Skeletal muscle tissue (tissue), 3 donors: ENCODE measurements at regions not wholly inside any gene's neighbourhood (a gene's known extent, or its start where the extent isn't known, plus 50 kb on each side); places are given as distances from the start of the nearest gene placed in this dataset.
"Not testable (repeated sequence)": the region's sequence is repeated elsewhere in the genome, so short reads cannot be mapped to it uniquely, and the experiment has no call there.

Source experiments
- H3K27ac ChIP-seq: one replicate; pipeline ENCODE4 v1.7.0; 2013; ENCODE audit warnings: mild to moderate bottlenecking, low read depth, low read length, inconsistent platforms
- H3K27me3 ChIP-seq, 3 donors: one replicate each; pipeline ENCODE4 v1.7.0; 2013; ENCODE audit warnings: low read length in 3 of 3; ENCODE audit not compliant: control insufficient read depth in 3 of 3, insufficient read depth in 3 of 3
- H3K36me3 ChIP-seq, 3 donors: one replicate each; pipeline ENCODE4 v1.7.0; 2013; ENCODE audit warnings: low read length in 3 of 3; ENCODE audit not compliant: control insufficient read depth in 3 of 3, insufficient read depth in 3 of 3
- H3K4me1 ChIP-seq, 3 donors: one replicate each; pipeline ENCODE4 v1.7.0; 2013; ENCODE audit warnings: low read length in 3 of 3, mild to moderate bottlenecking in 3 of 3; ENCODE audit not compliant: control insufficient read depth in 3 of 3, insufficient read depth in 3 of 3
- H3K4me3 ChIP-seq, 3 donors: one replicate each; pipeline ENCODE4 v1.7.0; 2013; ENCODE audit warnings: low read length in 3 of 3
- H3K9ac ChIP-seq, 3 donors: one replicate each; pipeline ENCODE4 v1.7.0; 2013; ENCODE audit warnings: low read length in 3 of 3, mild to moderate bottlenecking in 3 of 3, moderate library complexity in 2 of 3, low read depth in 1 of 3
- H3K9me3 ChIP-seq, 3 donors: one replicate each; pipeline ENCODE4 v1.7.0; 2013; ENCODE audit warnings: low read length in 3 of 3; ENCODE audit not compliant: control insufficient read depth in 3 of 3
- donor health status: Osteomylitis.

- Histone ChIP-seq H3K27ac (no peak overlapping the region), H3K9ac (no peak overlapping the region), H3K36me3 (no peaks in the 10 kb centered on the region), H3K4me1 (no peaks in the 10 kb centered on the region), H3K4me3 (no peak overlapping the region), H3K9me3 (no peaks in the 10 kb centered on the region), H3K27me3 (no peaks in the 10 kb centered on the region)
Observed at GRCh38 chr16:13630374-13630773, 289.6 kb upstream of the ERCC4 start.

- Histone ChIP-seq H3K9ac (no peak overlapping the region), H3K27ac (no peak overlapping the region), H3K4me3 (no peak overlapping the region), H3K9me3 (no peaks in the 10 kb centered on the region), H3K4me1 (no peaks in the 10 kb centered on the region), H3K36me3 (no peaks in the 10 kb centered on the region), H3K27me3 (no peaks in the 10 kb centered on the region)
Observed at GRCh38 chr16:13631213-13631767, 288.7 kb upstream of the ERCC4 start.

- H3K27ac ChIP-seq: no peak overlapping the region
- no peaks in the 10 kb centered on the region for H3K27me3 ChIP-seq
- H3K36me3 ChIP-seq: no peaks in the 10 kb centered on the region
Observed at GRCh38 chr16:13631916-13632315, 288.0 kb upstream of the ERCC4 start.

GRCh38 chr16:13632504-13632903 lies 287.4 kb upstream of the ERCC4 start:
- not testable (repeated sequence) for H3K36me3 ChIP-seq, H3K27me3 ChIP-seq, H3K4me3 ChIP-seq, H3K9ac ChIP-seq, H3K4me1 ChIP-seq, H3K27ac ChIP-seq, H3K9me3 ChIP-seq

More at GRCh38 chr16:13631916-13632315, 288.0 kb upstream of the ERCC4 start:
- no peaks in the 10 kb centered on the region for H3K4me1 ChIP-seq
- H3K4me3 ChIP-seq: no peak overlapping the region
- no peak overlapping the region for H3K9ac ChIP-seq
- no peaks in the 10 kb centered on the region for H3K9me3 ChIP-seq

GRCh38 chr16:13633391-13633861 lies 286.5 kb upstream of the ERCC4 start:
- Histone ChIP-seq H3K4me1 (no peaks in the 10 kb centered on the region), H3K9ac (no peak overlapping the region), H3K9me3 (no peaks in the 10 kb centered on the region), H3K27ac (no peak overlapping the region), H3K27me3 (no peaks in the 10 kb centered on the region), H3K4me3 (no peak overlapping the region), H3K36me3 (no peaks in the 10 kb centered on the region)

GRCh38 chr16:13634253-13634652 lies 285.7 kb upstream of the ERCC4 start:
- no peak overlapping the region for H3K27ac ChIP-seq
- no peaks in the 10 kb centered on the region for H3K36me3 ChIP-seq
- no peaks in the 10 kb centered on the region for H3K4me1 ChIP-seq
- no peaks in the 10 kb centered on the region for H3K27me3 ChIP-seq
- no peak overlapping the region for H3K4me3 ChIP-seq
- H3K9me3 ChIP-seq: no peaks in the 10 kb centered on the region
- H3K9ac ChIP-seq: no peak overlapping the region

GRCh38 chr16:13634959-13635358 lies 285.0 kb upstream of the ERCC4 start:
- Histone ChIP-seq H3K4me3 (no peak overlapping the region), H3K36me3 (no peaks in the 10 kb centered on the region), H3K4me1 (no peaks in the 10 kb centered on the region), H3K9ac (no peak overlapping the region), H3K27ac (no peak overlapping the region), H3K27me3 (no peaks in the 10 kb centered on the region), H3K9me3 (no peaks in the 10 kb centered on the region)

GRCh38 chr16:13638218-13638617 lies 281.7 kb upstream of the ERCC4 start:
- Histone ChIP-seq H3K4me3 (no peak overlapping the region), H3K27me3 (no peaks in the 10 kb centered on the region), H3K9ac (no peak overlapping the region), H3K4me1 (no peaks in the 10 kb centered on the region), H3K36me3 (no peaks in the 10 kb centered on the region), H3K27ac (no peak overlapping the region), H3K9me3 (no peaks in the 10 kb centered on the region)

GRCh38 chr16:13643412-13643811 lies 276.5 kb upstream of the ERCC4 start:
- H3K4me1 ChIP-seq: no peaks in the 10 kb centered on the region
- H3K27ac ChIP-seq: no peak overlapping the region
- H3K4me3 ChIP-seq: no peak overlapping the region
- no peak overlapping the region for H3K9ac ChIP-seq
- H3K27me3 ChIP-seq: no peaks in the 10 kb centered on the region
- no peaks in the 10 kb centered on the region for H3K36me3 ChIP-seq
- peaks cover 0 to 2% (median 0%) of the 10 kb centered on the region in 3 donors for H3K9me3 ChIP-seq

- Histone ChIP-seq H3K9me3 (peaks cover 0 to 2% (median 0%) of the 10 kb centered on the region in 3 donors), H3K27ac (no peak overlapping the region), H3K36me3 (no peaks in the 10 kb centered on the region), H3K27me3 (no peaks in the 10 kb centered on the region), H3K4me1 (no peaks in the 10 kb centered on the region), H3K4me3 (no peak overlapping the region), H3K9ac (no peak overlapping the region)
Observed at GRCh38 chr16:13645601-13646245, 274.2 kb upstream of the ERCC4 start.
